OCI-LY3 (cell line): ENCODE measurements at regions not wholly inside any gene's neighbourhood (a gene's known extent, or its start where the extent isn't known, plus 50 kb on each side); places are given as distances from the start of the nearest gene placed in this dataset.

Experiments used
- EZH2phosphoT487 ChIP-seq: fragments of 200-600 bp; shearing (Covaris generic); IDR thresholded peaks from 2 replicates; pipeline ENCODE4 v1.6.1; 2018; ENCODE audit warnings: antibody characterized with exemption, mixed run types, low read depth
- TF ChIP-seq, protein P1 (sequence below): fragments of 200-600, 300-600 bp; sonication (generic); IDR thresholded peaks from 2 replicates; pipeline ENCODE4 v1.5.1; 2014; ENCODE audit warnings: antibody characterized with exemption, low read length, low read depth

DNA sequence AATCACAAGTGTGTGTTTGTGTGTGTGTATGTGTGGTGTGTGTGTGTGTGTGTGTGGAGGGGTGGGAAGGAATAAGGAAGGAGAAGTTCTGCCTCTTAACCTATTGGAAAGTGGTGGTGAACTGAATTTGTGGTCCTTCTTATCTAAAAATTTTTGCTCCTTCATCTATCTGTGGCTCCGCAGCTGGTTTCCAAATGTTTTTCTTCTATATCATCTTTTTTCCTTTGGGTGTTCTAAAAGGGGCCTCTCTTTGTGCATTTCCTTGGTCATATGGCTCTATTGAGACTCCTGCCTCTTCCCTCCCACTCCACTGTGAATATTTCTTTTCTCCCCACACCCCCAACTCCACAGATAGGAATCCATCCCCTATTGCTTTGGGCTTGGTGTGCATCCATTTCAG, 254.9 kb upstream of the CWC22 start:
- TF ChIP-seq, protein P1, sequence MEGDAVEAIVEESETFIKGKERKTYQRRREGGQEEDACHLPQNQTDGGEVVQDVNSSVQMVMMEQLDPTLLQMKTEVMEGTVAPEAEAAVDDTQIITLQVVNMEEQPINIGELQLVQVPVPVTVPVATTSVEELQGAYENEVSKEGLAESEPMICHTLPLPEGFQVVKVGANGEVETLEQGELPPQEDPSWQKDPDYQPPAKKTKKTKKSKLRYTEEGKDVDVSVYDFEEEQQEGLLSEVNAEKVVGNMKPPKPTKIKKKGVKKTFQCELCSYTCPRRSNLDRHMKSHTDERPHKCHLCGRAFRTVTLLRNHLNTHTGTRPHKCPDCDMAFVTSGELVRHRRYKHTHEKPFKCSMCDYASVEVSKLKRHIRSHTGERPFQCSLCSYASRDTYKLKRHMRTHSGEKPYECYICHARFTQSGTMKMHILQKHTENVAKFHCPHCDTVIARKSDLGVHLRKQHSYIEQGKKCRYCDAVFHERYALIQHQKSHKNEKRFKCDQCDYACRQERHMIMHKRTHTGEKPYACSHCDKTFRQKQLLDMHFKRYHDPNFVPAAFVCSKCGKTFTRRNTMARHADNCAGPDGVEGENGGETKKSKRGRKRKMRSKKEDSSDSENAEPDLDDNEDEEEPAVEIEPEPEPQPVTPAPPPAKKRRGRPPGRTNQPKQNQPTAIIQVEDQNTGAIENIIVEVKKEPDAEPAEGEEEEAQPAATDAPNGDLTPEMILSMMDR: no peak
- TF ChIP-seq EZH2phosphoT487: no peak
